ENCODE measurements at regions not wholly inside any gene's neighbourhood (a gene's known extent, or its start where the extent isn't known, plus 50 kb on each side); places are given as distances from the start of the nearest gene placed in this dataset.
A peak's percentile ranks its signal among the peaks of the same experiment; 100 is the strongest.
"Not testable (repeated sequence)": the region's sequence is repeated elsewhere in the genome, so short reads cannot be mapped to it uniquely, and the experiment has no call there.

DNA sequence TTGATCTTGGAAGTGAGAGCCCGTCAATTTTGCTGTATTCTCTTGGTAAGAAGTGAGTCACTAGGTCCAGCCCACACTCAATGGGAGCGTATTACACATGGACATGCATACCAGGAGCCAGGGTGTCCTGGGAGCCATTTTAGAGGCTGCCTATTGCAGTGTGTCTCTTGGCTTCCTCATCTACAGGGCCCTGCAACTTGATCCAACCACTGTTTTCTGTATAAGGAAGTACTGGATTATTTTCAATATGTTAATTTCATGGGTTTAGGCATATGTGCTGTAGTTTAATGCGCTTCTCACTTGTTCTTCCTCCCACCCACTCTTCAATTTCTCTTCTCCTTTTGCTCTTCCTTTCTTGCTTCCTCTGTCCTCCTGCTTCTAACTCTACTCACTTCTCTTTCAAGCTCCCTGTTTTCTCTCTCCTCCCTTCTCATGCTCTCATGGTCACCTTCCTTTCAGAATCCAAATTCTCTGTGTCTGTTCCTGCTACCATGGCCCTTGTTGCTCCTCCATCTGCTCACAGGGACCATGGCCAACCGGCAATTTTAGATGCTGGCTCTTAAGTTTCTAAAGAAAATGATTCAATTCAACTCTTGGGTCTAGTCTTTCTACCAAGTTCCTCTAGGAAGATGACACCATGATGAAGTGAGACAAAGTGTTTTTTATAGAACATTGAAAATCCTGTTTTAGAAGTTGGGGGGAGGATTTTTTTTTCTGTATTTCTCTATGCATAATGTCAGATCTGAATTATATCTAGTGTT, 152.0 kb upstream of the ZEB2 start:
- DNase-seq: no peak

DNA sequence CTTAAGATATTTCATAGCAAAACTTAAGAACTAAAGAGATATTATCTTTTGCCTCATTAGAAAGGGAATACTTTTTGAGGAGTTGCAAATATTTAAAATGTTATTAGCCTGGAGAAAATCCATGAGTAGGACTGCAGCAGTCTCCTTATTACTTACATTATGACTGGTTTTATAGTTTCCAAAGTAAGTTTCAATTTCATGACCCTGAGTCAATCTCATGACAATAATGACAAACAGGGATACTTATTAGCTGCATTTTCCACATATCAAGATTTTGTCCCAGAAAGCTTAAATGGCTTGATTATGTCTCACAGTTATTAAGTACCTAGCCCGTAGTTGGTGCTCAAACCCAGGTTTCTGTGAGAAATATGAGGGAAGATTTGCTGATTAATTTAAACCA, 150.8 kb upstream of the ZEB2 start:
- DNase-seq: no peak

DNA sequence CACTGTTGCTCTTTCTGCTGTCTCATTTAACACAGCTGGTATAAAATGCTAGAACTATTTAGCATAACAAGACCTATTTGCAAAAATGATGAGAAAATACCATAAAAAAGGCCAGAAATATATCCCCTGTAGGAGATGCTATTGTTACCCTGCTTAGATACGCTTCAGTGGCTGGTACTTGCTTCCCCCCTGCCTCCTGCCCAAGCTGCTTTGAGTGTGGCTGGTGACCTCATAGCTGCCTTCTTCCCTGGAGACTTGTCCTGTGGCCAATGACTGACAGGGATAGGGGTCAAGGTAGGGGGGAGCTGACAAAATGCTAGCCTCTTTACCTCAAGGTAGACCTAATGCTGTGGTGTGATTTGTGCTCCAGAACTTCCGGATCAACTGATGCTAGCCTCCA, 150.2 kb upstream of the ZEB2 start:
- DNase-seq: no peak

DNA sequence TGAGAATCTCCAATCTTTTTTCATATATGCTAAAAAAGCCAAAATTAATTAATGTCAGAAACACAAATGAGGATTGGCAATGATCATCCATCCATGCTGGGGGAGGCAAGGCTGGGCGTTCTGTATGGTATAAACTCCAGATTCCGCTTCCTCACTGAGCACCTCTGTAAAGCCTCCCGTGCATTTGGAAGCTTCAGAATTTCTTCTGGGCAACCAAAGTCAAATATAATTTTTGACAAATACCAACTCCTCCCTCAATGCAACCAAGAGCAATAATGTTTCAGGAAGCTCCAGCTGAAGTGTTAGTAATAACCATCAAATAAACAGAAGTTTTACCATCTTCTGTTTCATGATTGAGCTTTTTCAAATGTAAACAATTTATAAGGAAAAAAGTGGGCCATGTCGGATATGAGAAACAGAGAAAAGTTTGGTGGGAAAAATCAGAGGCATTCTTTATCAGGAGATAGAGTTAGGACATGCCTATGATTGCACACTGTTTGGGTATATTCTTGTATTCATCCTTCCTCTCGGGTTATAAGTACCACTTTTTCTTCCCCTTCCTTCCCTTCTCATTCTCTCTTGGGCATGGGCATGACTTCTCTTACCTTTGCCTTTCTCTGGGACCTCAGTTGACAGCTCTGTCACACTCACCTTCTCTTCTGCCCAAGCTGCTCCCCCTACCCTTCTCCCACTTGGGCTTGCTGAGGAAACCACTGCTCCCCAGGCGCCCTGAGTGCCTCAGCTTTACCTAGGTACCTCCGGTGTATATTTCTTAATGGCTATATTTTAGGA, 149.5 kb upstream of the ZEB2 start:
- DNase-seq: no peak

DNA sequence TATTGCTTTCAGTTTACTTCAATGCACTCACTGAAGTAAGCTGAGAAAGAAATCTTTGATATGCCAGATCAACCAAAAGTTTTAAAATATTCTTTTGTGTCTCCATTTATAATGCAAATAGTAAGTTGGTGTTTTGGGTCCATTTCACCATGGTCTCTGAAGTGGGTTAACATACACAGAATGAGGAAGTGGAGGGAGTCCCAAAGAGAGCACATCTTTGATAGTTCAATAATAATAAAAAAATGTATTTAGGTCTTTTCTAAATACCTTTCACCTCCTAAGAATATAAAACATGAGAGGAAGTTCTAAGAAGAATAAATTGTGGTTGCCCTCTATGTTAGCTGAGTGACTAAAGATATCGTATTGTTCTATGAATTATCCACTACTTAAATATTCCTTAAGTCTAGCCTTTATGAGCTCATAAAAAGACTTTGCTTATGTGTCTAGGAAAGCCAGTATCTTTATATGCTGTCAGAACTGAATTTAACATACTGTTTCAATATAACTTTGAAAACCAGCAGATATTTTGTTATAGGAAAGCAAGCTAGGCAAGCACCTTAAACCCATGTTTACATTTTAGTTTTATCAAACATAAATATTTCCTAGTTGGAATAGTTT, 148.7 kb upstream of the ZEB2 start:
- DNase-seq: no peak

DNA sequence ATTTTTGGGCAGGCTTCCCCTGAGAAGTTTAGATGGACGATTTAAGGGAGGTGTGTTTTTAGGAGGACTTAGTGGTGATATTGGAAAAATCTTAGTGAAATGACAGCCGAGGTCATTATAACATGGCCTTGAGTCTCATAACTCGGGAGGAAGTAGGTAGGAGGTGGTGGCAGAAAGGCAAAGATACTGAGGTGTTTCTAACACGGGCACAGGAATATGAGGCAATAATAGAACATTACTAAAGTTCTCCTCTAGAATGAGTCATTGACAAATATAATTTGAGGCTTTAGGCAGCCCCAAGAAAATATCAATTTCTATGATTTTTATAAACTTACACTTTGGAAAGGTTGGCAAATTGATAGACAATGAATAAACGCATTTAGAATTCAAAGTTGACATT, 146.1 kb upstream of the ZEB2 start:
- no peak for DNase-seq

DNA sequence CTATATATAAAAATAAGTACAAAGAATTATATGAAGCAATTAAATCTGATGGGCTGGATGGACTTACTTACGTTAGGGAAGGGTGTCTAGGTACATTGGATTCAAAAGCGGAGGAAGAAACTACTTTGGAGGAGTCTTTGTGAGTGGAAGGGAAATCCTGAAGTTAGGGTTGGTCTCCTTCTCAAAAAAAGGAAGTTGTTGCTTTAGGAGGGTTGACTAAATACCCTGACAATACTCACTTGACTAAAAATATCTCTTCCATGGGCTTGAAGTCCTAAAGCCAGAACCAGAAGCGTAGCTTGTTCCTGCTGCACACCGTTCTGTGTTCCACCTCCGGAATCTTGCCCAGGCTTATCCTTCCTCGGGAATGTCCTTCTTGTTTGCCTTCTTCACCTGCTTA, 143.3 kb upstream of the ZEB2 start:
- DNase-seq: no peak

DNA sequence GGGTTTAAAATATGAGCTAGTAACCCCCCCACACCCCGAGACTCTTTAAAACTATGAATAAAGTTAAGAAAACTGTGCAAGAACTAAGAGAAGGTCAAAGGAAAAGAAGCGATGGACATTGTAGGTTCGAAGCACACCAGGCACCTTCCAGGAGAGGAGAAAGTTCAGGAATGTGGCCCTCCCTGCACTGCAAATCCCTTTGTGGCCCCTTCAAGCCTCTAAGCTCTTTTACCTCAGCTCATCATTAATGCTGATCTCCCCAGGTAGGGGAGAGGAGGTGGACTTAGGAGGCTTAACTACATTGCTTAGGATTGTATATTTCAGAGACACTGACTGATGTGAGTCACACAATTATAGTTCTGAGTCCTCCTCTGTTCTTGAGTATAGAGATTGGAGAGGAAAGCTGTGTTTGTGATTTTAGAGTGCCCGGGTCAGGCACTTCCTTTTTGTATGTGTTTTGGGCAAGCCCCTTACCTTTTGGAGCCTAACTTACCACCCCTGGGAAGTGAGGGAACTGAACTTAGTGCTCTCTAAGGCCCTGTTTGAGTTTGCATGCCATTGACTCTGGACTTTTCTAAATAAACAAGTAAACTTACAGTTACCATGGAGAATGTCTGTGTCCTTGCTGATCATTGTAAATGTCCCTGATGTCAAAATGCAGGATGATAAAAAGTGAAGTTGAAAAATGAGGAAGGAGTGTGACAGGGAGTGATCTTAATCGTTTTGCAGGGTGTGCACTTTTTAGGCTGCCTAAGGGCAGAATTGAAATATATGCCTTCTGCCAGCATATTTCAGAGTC, 140.8 kb upstream of the ZEB2 start:
- no peak for DNase-seq

DNA sequence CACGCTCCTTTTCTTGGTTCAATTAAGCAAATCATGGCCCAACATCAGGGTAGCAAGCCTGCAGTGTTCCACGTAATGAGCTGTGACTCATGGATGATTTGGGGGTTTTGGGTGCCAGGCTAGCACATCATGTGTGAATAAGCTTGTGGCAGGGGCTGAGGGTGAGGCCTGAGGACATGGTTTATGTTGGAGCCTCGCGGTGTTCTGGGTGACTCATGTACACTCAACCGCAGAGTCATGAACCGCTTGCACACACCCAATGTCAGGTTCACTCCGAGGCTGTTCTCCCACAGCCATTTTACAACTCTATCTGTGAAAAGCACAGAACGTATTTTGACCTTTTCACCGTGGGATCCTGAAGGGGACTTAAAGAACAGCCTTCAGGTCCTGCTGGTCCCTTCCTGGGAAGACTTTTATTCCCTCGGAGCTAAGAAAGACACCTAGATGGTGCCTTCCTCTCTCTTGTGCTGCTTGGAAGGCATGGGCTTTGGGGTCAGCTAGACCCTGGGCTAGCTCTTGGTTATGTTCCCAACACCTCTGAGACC, 139.9 kb upstream of the ZEB2 start:
- no peak for DNase-seq

DNA sequence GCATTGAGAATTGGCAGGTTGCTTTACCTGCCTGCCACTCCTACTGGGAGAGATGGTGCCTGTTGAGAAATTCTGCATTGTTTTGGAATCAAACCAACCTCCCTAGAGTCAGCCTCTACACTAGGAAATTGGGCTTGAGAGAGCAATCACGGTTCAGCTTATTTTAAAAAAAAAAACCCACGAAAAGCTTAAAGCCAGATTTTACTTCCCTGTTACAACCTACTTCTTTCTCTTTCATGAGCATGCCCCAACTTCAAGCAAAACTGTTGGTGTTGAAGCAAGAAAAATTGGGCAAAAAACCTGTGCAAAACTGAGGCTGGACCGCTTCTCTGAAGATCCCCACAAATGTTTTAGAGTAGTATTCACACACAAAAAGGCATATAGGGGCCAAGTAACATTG, 134.6 kb upstream of the ZEB2 start:
- DNase-seq: no peak

DNA sequence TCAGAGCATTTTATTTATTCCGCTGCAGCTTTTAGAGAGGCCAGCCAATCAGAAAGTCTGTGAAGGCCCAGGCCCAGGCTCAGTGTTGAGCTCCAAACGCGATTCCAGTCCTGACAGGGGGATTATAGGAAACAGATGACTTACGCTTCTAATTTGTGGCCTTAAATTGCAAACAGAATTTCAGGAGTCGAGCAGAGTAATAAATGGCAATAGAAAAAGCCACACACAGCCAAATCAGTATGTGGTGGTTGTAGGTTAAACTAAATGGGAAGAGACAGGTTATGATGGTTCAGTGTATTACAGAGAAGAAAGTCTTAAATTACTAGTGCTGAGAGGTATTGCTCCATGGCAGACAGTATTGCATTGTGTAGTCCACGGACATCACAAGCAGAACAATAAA, 131.0 kb upstream of the ZEB2 start:
- peak; percentile 53 for DNase-seq

DNA sequence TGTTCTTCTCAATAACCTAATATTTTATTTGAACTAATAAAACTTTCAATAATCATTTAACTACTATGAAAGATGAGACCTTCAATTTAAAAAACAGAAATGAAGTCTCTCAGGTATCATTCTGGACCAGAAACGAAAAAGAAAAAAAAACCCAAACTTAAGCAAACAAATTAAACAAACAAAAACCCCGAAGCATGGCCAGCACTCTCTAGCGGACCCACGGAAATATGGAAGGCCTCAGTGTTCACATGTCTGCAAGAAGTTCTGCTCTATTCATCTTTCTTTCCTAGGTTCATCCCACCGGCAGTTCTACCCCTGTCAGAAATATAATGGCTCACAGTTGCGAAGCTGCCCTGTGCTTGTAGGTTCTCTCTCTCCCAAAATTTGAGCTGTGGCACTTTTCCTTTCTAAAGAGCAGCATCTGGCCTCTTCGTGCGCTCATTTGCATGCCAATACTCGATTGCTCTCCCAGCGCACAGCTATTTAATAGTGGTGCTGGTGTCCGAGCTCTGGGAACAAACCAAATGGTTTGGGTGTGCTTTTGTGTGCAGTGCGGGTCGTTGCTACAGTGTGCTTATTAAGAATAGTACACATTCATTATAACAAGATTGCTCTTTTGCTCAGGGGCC, 129.0 kb upstream of the ZEB2 start:
- no peak for DNase-seq

DNA sequence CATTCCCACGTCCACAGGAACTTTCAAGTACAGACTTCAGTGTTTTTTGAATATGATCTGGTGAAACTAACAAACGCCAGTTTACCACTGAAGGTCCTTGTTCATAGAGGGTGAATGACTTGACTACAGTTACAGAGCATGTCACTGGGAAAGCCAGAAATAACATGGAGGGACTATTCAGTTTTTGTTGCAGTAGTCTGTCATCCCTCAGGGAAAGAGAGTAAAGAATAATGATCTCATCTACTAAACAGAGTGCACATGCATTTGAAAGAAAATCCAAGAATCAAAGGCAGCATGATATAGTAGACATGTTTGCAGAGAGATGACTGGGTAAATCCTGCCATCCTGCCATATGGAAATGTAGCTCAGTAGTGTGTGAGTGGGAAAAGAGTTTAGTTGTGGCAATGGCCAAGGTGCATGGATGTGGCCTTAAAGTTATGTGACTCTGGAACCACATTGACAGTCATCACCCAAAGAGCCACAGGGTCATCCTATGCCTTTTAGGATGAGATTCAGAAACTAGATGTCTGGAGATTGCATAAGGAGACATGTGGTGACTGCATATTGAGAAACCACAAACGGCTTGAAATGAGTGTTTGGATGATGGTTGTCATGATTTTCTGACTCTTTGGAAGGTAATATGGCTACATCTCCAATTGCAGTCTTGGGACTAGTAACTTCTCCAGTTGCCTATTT, 125.3 kb upstream of the ZEB2 start:
- no peak for DNase-seq

DNA sequence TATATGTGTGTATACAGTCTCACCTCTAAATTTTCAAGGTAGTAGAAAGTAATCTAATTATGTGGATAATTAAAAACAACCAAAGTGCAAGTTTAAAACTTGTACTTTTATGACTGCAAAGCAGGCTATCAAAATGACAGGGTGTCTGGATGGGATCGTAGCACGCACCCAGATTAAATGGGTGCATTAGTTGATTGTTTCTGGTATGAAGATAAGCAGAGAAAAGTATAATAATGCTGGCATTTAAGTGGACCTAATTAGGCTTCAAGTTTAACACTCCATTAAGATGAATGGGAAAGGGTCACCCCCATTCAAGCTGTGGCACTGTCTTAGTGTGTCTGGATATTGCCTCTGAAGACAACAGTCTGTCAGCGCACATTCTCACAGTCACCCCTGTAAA, 124.6 kb upstream of the ZEB2 start:
- DNase-seq: no peak

DNA sequence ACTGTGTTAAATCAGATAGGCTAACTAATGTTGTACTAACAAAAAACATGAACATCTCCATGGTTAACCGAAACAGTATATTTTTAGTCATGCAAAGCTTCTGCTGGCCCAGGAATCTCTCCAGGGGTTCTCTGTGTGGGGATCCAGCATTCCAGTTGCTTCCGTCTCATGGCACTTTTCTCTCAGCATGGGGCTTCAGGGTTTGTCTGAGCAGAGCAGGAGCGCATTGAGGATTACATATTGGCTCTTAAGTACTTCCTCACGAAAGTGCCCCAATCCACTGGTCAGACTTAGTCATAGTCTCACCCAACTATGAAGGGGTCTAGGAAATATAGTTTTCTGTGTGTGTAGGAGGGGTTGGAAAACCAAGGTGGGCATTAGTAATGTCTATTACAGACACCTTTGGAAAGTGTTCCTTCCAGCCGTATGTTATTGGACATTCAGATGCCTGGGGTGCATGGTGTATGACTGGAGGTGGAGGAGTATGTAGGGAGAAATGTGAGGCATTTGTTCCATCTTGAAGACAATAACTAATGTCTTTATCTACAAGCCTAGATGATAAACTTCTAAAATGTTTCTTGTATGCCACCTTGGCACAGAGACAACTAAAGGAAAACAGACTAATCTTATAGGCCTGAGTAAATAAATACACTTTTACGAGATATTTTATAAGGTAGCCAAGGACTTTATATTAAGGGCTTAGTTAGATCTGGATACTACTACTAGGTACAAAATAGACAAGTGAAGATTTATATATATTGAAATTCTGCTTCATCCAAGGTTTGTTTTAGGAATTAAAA, 123.8 kb upstream of the ZEB2 start:
- no peak for DNase-seq

DNA sequence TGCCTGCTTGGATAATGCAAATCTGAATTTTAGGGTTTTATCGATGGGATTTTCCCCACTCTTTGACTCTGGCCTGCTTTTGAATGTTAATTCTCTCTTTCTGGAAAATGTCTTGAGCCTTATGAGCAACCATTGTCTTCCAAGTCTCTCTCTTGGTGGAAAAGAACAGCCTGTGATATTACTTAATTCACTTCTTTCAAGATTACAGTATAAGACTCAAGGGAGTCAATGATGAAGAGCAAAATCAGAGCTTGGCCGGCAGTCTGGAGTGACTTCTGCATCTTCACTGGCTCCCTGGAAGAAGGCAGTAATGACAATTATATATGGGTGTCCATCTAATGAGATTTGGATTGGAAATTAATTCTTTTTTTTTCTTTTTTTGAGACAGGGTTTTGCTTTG, 122.9 kb upstream of the ZEB2 start:
- no peak for DNase-seq

DNA sequence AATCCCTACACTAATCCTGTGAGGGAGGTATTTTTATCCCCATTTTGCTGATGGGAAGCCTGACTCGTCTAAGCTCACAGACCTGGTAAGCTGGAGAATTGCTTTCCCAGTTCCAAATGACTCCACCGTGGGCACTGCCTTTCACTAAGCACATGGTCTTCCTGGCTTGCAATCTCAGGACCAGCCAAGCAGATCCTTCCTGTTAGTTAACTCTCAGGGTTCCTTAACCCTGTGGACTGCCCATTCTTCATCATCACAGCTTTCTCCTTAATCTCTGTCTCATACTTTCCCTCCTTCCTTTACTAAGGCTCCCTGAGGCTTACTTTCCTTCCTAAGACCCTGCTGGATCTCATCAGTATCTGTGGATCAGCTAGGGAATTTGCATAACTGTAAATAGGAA, 122.2 kb upstream of the ZEB2 start:
- DNase-seq: no peak

DNA sequence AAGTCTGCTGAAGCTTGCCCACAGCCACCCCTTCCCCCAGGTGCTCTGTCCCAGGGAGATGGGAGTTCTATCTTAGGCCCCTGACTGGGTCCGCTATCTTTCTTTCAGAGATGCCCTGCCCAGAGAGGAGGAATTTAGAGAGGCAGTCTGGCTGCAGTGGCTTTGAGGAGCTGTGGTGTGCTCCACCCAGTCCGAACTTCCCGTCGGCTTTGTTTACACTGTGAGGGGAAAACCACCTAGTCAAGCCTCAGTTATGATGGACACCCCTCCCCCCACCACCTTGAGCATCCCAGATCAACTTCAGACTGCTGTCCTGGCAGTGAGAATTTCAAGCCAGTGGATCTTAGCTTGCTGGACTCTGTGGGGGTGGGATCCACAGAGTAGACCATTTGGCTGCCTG, 118.3 kb upstream of the ZEB2 start:
- DNase-seq: not testable (repeated sequence)

DNA sequence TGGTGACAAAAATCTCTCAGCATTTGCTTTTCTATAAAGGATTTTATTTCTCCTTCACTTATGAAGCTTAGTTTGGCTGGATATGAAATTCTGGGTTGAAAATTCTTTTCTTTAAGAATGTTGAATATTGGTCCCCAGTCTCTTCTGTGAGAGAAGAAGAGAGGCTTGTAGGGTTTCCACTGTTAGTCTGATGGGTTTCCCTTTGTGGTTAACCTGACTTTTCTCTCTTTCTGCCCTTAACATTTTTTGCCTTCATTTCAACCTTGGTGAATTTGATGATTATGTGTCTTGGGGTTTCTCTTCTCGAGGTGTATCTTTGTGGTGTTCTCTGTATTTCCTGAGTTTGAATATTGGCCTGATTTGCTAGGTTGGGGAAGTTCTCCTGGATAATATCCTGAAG, 116.9 kb upstream of the ZEB2 start:
- DNase-seq: not testable (repeated sequence)

DNA sequence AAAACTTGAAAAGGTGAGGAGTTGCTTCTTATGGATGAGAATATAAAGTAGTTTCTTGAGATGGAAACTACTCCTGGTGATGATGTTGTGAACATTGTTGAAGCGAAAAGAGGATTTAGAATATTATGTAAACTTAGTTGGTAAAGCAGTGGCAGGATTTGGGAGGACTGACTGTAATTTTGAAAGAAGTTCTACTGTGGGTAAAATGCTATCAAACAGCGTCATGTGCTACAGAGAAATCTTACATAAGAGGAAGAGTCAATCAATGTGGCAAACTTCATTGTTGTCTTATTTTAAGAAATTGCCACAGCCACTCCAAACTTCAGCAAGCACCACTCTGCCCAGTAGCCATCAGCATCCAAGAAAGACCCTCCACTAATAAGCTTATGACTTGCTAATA, 112.9 kb upstream of the ZEB2 start:
- DNase-seq: no peak

Data from skin of body (tissue), 1 donor.